Sigmoid colon (tissue), 4 donors: ENCODE measurements at regions not wholly inside any gene's neighbourhood (a gene's known extent, or its start where the extent isn't known, plus 50 kb on each side); places are given as distances from the start of the nearest gene placed in this dataset.

Source experiments
- POLR2A ChIP-seq, 2 donors: fragments of 450-650 bp; IDR thresholded peaks; one replicate each; pipeline ENCODE4 v1.6.1; 2016; ENCODE audit warnings: antibody characterized with exemption in 2 of 2, mild to moderate bottlenecking in 2 of 2, moderate library complexity in 2 of 2
- POLR2AphosphoS5 ChIP-seq, 4 donors: sonication (generic); formaldehyde crosslinking; IDR thresholded peaks; one replicate each; pipeline ENCODE4 v1.6.1; 2017; ENCODE audit warnings: antibody characterized with exemption in 4 of 4
- TF ChIP-seq, protein P1 (sequence below), 4 experiments: fragments of 450-650 bp in 3 of 4; fragments of 200-600 bp in 1 of 4; IDR thresholded peaks; one replicate each; pipeline ENCODE4 v1.5.1; 2016 to 2019; ENCODE audit warnings: antibody characterized with exemption in 4 of 4, mild to moderate bottlenecking in 3 of 4, moderate library complexity in 2 of 4

DNA sequence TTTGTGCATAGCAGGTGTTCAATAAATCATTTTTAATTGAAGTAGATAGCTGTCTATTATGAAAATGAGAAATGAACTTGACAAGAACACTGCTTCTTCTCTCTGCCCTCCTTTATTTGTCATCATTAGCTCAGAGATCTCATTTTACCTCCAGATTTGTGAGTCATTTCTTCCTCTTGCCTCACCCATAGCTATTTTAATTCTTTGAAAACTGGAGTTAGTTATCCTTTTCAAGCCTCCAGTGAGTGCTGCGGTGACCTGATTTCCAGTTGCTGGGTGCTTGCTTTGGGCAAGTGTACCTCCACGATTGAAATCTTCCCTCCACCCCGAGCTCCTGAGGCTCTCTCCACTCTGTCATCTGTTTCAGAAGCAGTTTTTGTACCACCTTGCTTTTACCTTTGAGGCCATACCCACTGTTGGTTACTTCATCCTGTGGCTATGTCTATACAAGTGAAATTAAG lies 114.6 kb downstream of the NFKBIZ start:
- TF ChIP-seq POLR2AphosphoS5 (IDR thresholded peaks at IDR 0.05) = no peak
- TF ChIP-seq, protein P1, sequence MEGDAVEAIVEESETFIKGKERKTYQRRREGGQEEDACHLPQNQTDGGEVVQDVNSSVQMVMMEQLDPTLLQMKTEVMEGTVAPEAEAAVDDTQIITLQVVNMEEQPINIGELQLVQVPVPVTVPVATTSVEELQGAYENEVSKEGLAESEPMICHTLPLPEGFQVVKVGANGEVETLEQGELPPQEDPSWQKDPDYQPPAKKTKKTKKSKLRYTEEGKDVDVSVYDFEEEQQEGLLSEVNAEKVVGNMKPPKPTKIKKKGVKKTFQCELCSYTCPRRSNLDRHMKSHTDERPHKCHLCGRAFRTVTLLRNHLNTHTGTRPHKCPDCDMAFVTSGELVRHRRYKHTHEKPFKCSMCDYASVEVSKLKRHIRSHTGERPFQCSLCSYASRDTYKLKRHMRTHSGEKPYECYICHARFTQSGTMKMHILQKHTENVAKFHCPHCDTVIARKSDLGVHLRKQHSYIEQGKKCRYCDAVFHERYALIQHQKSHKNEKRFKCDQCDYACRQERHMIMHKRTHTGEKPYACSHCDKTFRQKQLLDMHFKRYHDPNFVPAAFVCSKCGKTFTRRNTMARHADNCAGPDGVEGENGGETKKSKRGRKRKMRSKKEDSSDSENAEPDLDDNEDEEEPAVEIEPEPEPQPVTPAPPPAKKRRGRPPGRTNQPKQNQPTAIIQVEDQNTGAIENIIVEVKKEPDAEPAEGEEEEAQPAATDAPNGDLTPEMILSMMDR (IDR thresholded peaks at IDR 0.05) = no peak
- no peak for TF ChIP-seq POLR2A (IDR thresholded peaks at IDR 0.05)
